ENCODE measurements at regions not wholly inside any gene's neighbourhood (a gene's known extent, or its start where the extent isn't known, plus 50 kb on each side); places are given as distances from the start of the nearest gene placed in this dataset.

GRCh38 chr2:195117011-195117410, 540.0 kb upstream of the SLC39A10 start:
- no peak overlapping the region for H3K4me2 ChIP-seq (ENCODE audit: control insufficient read depth, insufficient read depth)
- no peaks in the 10 kb centered on the region for H3K27me3 ChIP-seq (replicated peaks in 1 of 2; ENCODE audit: control insufficient read depth in 2 of 2, insufficient read depth in 2 of 2, low read length in 1 of 2)
- ChIA-PET SMC1A (ENCODE audit: uncharacterized antibody, unreplicated experiment) (interaction anchor here (1.2 kb wide), 1 partner anchor 11 kb away, joined by 6 read pairs; no protein-coding TSS in a partner anchor), CTCF (no interaction called here), POLR2A (no interaction called here), RAD21 (ENCODE audit: unreplicated experiment) (no interaction called here)
- no peak overlapping the region for H3K4me3 ChIP-seq
- ATAC-seq: no peak
- intact Hi-C loops (cut with micrococcal nuclease; ENCODE audit: unreplicated experiment) (no loop called here), in situ Hi-C loops (cut with MboI) (no loop called here)
- no peak for DNase-seq (ENCODE audit: low read depth, low spot score)
- BruUV-seq (replicated peaks): no TSS peak
- H3K4me1 ChIP-seq (ENCODE audit: control insufficient read depth, insufficient read depth, low read length): no peaks in the 10 kb centered on the region
- no peak overlapping the region for H3K27ac ChIP-seq (ENCODE audit: control insufficient read depth, insufficient read depth)
- TF ChIP-seq ELK1 (IDR thresholded peaks at IDR 0.05; ENCODE audit: low read depth, low read length) (no peak), ASH2L (IDR thresholded peaks at IDR 0.05; ENCODE audit: borderline replicate concordance, low read depth) (no peak), DPF2 (IDR thresholded peaks at IDR 0.05) (no peak), BCLAF1 (IDR thresholded peaks at IDR 0.05) (no peak), EP300 (IDR thresholded peaks at IDR 0.05; ENCODE audit: borderline replicate concordance in 1 of 2, control insufficient read depth in 1 of 2, low read depth in 2 of 2, low read length in 2 of 2) (no peak), ZNF384 (IDR thresholded peaks at IDR 0.05; ENCODE audit: borderline replicate concordance, low read depth, low read length) (no peak), ESRRA (IDR thresholded peaks at IDR 0.05; ENCODE audit: low read length) (no peak)
- FAIRE-seq: no peak
- H3K9ac ChIP-seq (ENCODE audit: control insufficient read depth, insufficient read depth, low read length): no peak overlapping the region
- no peaks in the 10 kb centered on the region for H3K9me3 ChIP-seq (replicated peaks; ENCODE audit: control insufficient read depth, insufficient read depth, low read length)
- H2AFZ ChIP-seq (ENCODE audit: control insufficient read depth, low read depth, low read length): no peak overlapping the region
- H4K20me1 ChIP-seq (ENCODE audit: control insufficient read depth, insufficient read depth): no peaks in the 10 kb centered on the region
- no peaks in the 10 kb centered on the region for H3K36me3 ChIP-seq (ENCODE audit: control insufficient read depth in 2 of 2, insufficient read depth in 2 of 2, low read length in 1 of 2)
- no peaks in the 10 kb centered on the region for H3K79me2 ChIP-seq (ENCODE audit: control insufficient read depth, insufficient read depth, low read length)

Measured in GM12878 (cell line).